ENCODE measurements at regions not wholly inside any gene's neighbourhood (a gene's known extent, or its start where the extent isn't known, plus 50 kb on each side); places are given as distances from the start of the nearest gene placed in this dataset.

DNA sequence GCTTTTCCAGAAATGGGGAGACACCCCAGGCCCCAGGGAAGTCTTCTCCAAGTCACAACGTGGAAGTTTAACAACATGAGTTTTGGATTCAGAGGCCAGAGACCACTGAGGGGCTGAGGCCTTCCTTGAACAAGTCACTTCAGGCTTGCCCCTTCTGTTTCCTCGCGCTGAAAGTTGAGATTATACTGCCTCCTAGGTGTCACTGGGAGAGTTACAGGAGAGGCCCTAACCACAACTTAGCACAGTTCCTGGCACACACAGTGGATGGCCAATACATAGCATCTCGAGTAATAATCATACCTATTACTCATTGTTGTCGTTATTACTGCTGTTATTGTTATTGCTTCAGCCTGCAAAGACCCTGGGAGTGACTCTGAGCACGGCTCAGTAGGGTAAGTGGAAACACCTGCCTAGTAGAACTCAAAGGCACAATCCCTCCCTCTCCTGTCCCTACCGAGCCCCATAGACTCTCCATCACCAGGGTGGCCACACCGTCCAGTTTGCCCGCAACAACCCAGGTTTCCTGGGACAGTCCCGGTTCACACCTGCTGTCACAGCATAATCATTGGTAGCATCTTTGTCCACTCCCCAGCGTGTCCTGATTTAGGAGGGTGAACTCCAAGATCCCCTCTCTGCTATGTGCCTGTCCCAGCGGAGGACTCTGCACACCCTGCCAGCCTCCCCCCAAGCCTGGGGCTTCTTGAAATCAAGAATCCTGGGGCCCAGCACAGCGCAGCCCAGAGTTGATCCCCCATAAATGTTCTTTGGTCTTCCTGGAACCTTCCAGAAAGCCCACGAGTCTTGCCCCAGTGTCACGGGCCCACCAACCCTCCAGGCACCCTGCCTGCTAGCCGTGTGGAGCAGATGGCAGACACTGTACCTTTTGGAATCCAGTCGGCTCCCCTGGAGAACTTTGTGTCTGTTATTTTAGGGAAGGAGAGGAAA is 85.0 kb downstream of the SYNE3 start:
- Histone ChIP-seq H3K9ac (ENCODE audit: control insufficient read depth, insufficient read depth, low read length) (no peak overlapping the region), H2AFZ (ENCODE audit: control insufficient read depth, low read depth, low read length) (no peak overlapping the region), H4K20me1 (ENCODE audit: control insufficient read depth, insufficient read depth) (no peaks in the 10 kb centered on the region), H3K4me3 (no peak overlapping the region), H3K4me1 (ENCODE audit: control insufficient read depth, insufficient read depth, low read length) (no peaks in the 10 kb centered on the region), H3K9me3 (replicated peaks; ENCODE audit: control insufficient read depth, insufficient read depth, low read length) (no peaks in the 10 kb centered on the region; the same call in 2 of the 3 replicates), H3K36me3 (ENCODE audit: control insufficient read depth in 2 of 2, insufficient read depth in 2 of 2, low read length in 1 of 2) (peaks cover 15 to 34% of the 10 kb centered on the region in 2 experiments), H3K27me3 (replicated peaks in 1 of 2; ENCODE audit: control insufficient read depth in 2 of 2, insufficient read depth in 2 of 2, low read length in 1 of 2) (no peaks in the 10 kb centered on the region), H3K4me2 (ENCODE audit: control insufficient read depth, insufficient read depth) (no peak overlapping the region), H3K79me2 (ENCODE audit: control insufficient read depth, insufficient read depth, low read length) (no peaks in the 10 kb centered on the region), H3K27ac (ENCODE audit: control insufficient read depth, insufficient read depth) (no peak overlapping the region)
- CTCF ChIA-PET: interaction anchor here (0.7 to 22.2 kb wide), 7 partner anchors 11 to 129 kb away, joined by 3 to 525 read pairs (median 11); partner anchors contain the start of gene SYNE3
- RAD21 ChIA-PET (ENCODE audit: unreplicated experiment): no interaction called here
- BruUV-seq (replicated peaks): no TSS peak
- FAIRE-seq (no peak), ATAC-seq (peak; percentile 76), DNase-seq (ENCODE audit: low read depth, low spot score) (no peak)
- no peak for TF ChIP-seq ZBTB11 (CRISPR knock-in tag; IDR thresholded peaks at IDR 0.05)
- TF ChIP-seq SMC3 (IDR thresholded peaks at IDR 0.05; ENCODE audit: borderline replicate concordance, low read length): peak; percentile 11; the same call in 1 of the 2 replicates
- TF ChIP-seq CTCF (IDR thresholded peaks at IDR 0.05 in 2 of 3, conservative IDR thresholded peaks at IDR 0.05 in 1 of 3; ENCODE audit: control insufficient read depth in 2 of 3, extremely low read depth in 1 of 3, insufficient read depth in 1 of 3, low read depth in 3 of 3, low read length in 3 of 3): peak; percentile 28 to 46 (median 42); a peak in 4 of 6 replicates
- peak; percentile 77 for TF ChIP-seq RUNX3 (IDR thresholded peaks at IDR 0.05; ENCODE audit: low read length)
- TF ChIP-seq RAD21 (IDR thresholded peaks at IDR 0.05; ENCODE audit: insufficient read depth, low read depth, low read length): peak; percentile 61
- intact Hi-C loops (cut with micrococcal nuclease; ENCODE audit: unreplicated experiment) (no loop called here), in situ Hi-C loops (cut with MboI) (no loop called here)
- SMC1A ChIA-PET (ENCODE audit: uncharacterized antibody, unreplicated experiment): no interaction called here
- 73% methylated on average over 17 of the region's 17 CpGs for WGBS (ENCODE audit: insufficient coverage, insufficient replicate concordance, low lambda C conversion rate, missing lambda C conversion rate)
- POLR2A ChIA-PET: no interaction called here

Data from GM12878 (cell line).